OCI-LY1 (cell line): ENCODE measurements at regions not wholly inside any gene's neighbourhood (a gene's known extent, or its start where the extent isn't known, plus 50 kb on each side); places are given as distances from the start of the nearest gene placed in this dataset.

Experiments
- H2AFZ ChIP-seq: fragments of 200-600 bp; sonication (generic), shearing (Covaris generic); 2 replicates; pipeline ENCODE4 v1.6.0; 2014; ENCODE audit warnings: antibody characterized with exemption, mild to moderate bottlenecking, low read length
- H3F3A ChIP-seq: fragments of 200-600 bp; sonication (generic), shearing (Covaris generic); 2 replicates; pipeline ENCODE4 v1.6.0; 2014; ENCODE audit warnings: mild to moderate bottlenecking, antibody characterized with exemption, low read length, moderate library complexity; ENCODE audit not compliant: insufficient read depth
- H3K27ac ChIP-seq: fragments of 200-600 bp; sonication (generic); 2 replicates; pipeline ENCODE4 v1.5.1; 2014; ENCODE audit warnings: low read length, mixed run types, mild to moderate bottlenecking, low read depth; ENCODE audit not compliant: poor library complexity, severe bottlenecking
- H3K27me3 ChIP-seq: fragments of 200-600 bp; sonication (generic); 2 replicates; pipeline ENCODE4 v1.6.0; 2014; ENCODE audit warnings: antibody characterized with exemption, mild to moderate bottlenecking, low read length, moderate library complexity; ENCODE audit not compliant: insufficient read depth
- H3K36me3 ChIP-seq: fragments of 200-600 bp; sonication (generic); 2 replicates; pipeline ENCODE4 v1.6.1; 2014; ENCODE audit warnings: mild to moderate bottlenecking, antibody characterized with exemption, low read length, moderate library complexity, mixed read lengths; ENCODE audit not compliant: insufficient read depth
- H3K4me1 ChIP-seq: fragments of 200-600 bp; sonication (generic); 2 replicates; pipeline ENCODE4 v1.5.1; 2014; ENCODE audit warnings: mild to moderate bottlenecking, low read length, moderate library complexity; ENCODE audit not compliant: insufficient read depth, severe bottlenecking
- H3K4me2 ChIP-seq: fragments of 200-600 bp; sonication (generic), shearing (Covaris generic); 2 replicates; pipeline ENCODE4 v1.6.1; 2014; ENCODE audit warnings: low read length
- H3K4me3 ChIP-seq: fragments of 200-600 bp; sonication (generic); 2 replicates; pipeline ENCODE4 v1.5.1; 2014; ENCODE audit warnings: low read length, low read depth, mild to moderate bottlenecking, mixed read lengths; ENCODE audit not compliant: poor library complexity, severe bottlenecking
- H3K79me2 ChIP-seq: fragments of 200-600 bp; shearing (Covaris generic); 2 replicates; pipeline ENCODE4 v1.6.1; 2016; ENCODE audit warnings: mixed run types, low read length, mixed read lengths; ENCODE audit not compliant: insufficient read depth
- H3K9ac ChIP-seq: fragments of 200-600 bp; sonication (generic), shearing (Covaris generic); 2 replicates; pipeline ENCODE4 v1.6.1; 2014; ENCODE audit warnings: mild to moderate bottlenecking, low read length, mixed read lengths
- H3K9me2 ChIP-seq: fragments of 200-600 bp; sonication (generic), shearing (Covaris generic); 2 replicates; pipeline ENCODE4 v1.6.1; 2014; ENCODE audit warnings: low read depth, mild to moderate bottlenecking, low read length, mixed read lengths
- H3K9me3 ChIP-seq: fragments of 200-600 bp; shearing (Covaris generic); 2 replicates; pipeline ENCODE4 v1.6.1; 2014; ENCODE audit warnings: low read length, mixed read lengths
- H4K20me1 ChIP-seq: fragments of 200-600 bp; sonication (generic), shearing (Covaris generic); 2 replicates; pipeline ENCODE4 v1.6.0; 2016; ENCODE audit warnings: mild to moderate bottlenecking, low read length; ENCODE audit not compliant: insufficient read depth
- EZH2 ChIP-seq: fragments of 200-600 bp; sonication (generic), shearing (Covaris generic); IDR thresholded peaks from 2 replicates; pipeline ENCODE4 v1.8.0; 2017; ENCODE audit warnings: borderline replicate concordance, mixed run types, mild to moderate bottlenecking, antibody characterized with exemption, low read length, moderate library complexity, mixed read lengths
- TF ChIP-seq, protein P1 (sequence below): fragments of 200-600 bp; sonication (generic), shearing (Covaris generic); IDR thresholded peaks from 2 replicates; pipeline ENCODE4 v1.5.1; 2017; ENCODE audit warnings: mild to moderate bottlenecking, antibody characterized with exemption, low read length, moderate library complexity, mixed read lengths

DNA sequence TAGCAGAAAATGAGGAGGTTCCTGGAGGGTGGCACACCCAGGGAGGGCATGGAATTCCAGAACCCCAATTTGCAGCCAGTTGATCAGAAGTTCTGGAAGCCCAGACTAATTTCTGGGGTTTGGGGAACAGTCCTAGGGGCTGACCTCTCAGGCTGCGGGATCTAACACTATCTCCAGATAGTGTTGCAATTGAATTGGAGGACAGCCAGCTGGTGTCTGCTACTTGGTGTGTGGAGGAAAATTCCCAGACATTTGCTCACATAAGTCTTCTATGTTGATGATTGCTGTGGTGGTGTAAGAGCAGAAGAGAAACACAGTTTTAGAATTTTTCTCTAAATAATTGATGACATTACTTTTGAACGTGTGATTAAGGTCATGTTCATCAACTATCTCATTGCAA, 154.3 kb upstream of the RNPC3 start:
- no peaks in the 10 kb centered on the region for H3K4me1 ChIP-seq
- H3K9me3 ChIP-seq = no peaks in the 10 kb centered on the region
- H3K9ac ChIP-seq = no peak overlapping the region
- H3K27me3 ChIP-seq = no peaks in the 10 kb centered on the region
- H3K36me3 ChIP-seq = no peaks in the 10 kb centered on the region
- no peak overlapping the region for H3K4me2 ChIP-seq
- H3K9me2 ChIP-seq = no peaks in the 10 kb centered on the region
- H2AFZ ChIP-seq = no peak overlapping the region
- H3K4me3 ChIP-seq = no peak overlapping the region
- no peak for TF ChIP-seq EZH2
- TF ChIP-seq, protein P1, sequence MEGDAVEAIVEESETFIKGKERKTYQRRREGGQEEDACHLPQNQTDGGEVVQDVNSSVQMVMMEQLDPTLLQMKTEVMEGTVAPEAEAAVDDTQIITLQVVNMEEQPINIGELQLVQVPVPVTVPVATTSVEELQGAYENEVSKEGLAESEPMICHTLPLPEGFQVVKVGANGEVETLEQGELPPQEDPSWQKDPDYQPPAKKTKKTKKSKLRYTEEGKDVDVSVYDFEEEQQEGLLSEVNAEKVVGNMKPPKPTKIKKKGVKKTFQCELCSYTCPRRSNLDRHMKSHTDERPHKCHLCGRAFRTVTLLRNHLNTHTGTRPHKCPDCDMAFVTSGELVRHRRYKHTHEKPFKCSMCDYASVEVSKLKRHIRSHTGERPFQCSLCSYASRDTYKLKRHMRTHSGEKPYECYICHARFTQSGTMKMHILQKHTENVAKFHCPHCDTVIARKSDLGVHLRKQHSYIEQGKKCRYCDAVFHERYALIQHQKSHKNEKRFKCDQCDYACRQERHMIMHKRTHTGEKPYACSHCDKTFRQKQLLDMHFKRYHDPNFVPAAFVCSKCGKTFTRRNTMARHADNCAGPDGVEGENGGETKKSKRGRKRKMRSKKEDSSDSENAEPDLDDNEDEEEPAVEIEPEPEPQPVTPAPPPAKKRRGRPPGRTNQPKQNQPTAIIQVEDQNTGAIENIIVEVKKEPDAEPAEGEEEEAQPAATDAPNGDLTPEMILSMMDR = no peak
- H3K79me2 ChIP-seq = no peaks in the 10 kb centered on the region
- no peak overlapping the region for H3K27ac ChIP-seq
- H3F3A ChIP-seq = no peaks in the 10 kb centered on the region
- no peaks in the 10 kb centered on the region for H4K20me1 ChIP-seq

DNA sequence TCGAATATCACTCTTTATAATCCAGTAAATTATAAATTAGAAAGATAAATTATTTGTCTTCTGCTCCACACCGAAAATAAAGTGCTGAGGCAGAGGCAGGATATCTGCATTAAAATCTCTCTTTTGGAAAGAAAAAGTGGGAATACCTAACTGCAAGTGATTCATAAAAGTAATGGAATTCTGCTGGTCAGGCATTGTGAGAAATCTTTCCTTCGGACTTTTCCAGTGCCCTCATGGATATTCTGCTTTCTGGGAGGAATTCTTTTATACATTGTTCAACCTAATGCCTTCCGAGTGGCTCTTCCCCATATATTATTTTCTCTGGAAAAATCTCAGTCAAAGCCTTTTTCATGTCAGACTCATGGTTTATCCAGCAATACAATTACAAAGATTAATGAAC, 158.3 kb upstream of the RNPC3 start:
- Histone ChIP-seq H3F3A (no peaks in the 10 kb centered on the region), H4K20me1 (no peaks in the 10 kb centered on the region), H3K4me3 (no peak overlapping the region), H3K27ac (no peak overlapping the region), H3K27me3 (no peaks in the 10 kb centered on the region), H3K4me1 (no peaks in the 10 kb centered on the region), H3K4me2 (no peak overlapping the region), H3K36me3 (no peaks in the 10 kb centered on the region), H3K79me2 (no peaks in the 10 kb centered on the region), H3K9ac (no peak overlapping the region), H3K9me2 (no peaks in the 10 kb centered on the region), H3K9me3 (no peaks in the 10 kb centered on the region), H2AFZ (no peak overlapping the region)
- TF ChIP-seq, protein P1 = no peak
- no peak for TF ChIP-seq EZH2

DNA sequence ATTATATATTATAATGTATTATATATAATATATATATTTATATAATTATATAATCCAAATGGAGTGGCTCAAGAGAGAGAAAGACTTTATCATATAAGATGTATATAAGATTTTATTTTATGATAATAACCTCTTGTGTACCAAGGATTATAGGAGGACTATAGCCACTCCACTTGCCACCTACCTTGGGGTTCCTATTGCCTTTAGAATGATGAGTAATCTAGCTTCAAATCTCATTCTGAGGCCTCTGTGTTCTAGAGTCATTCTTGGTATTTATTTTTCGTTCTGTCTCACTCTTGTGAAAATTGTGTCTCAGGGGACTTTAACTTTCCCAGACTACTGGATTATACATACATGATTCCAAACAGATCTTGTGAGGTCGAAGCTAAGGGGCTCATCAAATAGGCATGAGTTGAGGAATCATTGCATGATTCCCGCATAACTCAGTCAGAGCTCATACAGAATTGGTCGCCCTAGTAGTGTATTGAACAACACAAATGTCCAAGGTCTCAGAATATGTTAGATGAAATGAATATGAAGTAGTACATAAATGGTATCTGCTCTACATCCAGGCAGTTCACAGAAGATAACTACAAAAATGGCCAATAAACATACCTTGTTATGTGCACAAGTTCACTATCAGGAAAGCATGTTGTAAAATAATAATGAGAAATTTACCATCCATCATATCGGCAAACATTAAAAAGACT, 159.5 kb upstream of the RNPC3 start:
- no peaks in the 10 kb centered on the region for H3F3A ChIP-seq
- H3K4me2 ChIP-seq = no peak overlapping the region
- no peak overlapping the region for H3K27ac ChIP-seq
- no peaks in the 10 kb centered on the region for H3K4me1 ChIP-seq
- H3K27me3 ChIP-seq = no peaks in the 10 kb centered on the region
- no peaks in the 10 kb centered on the region for H3K9me2 ChIP-seq
- H4K20me1 ChIP-seq = no peaks in the 10 kb centered on the region
- no peak overlapping the region for H2AFZ ChIP-seq
- no peak overlapping the region for H3K4me3 ChIP-seq
- H3K9me3 ChIP-seq = no peaks in the 10 kb centered on the region
- H3K36me3 ChIP-seq = no peaks in the 10 kb centered on the region
- H3K9ac ChIP-seq = no peak overlapping the region
- TF ChIP-seq, protein P1 = no peak
- no peak for TF ChIP-seq EZH2
- H3K79me2 ChIP-seq = no peaks in the 10 kb centered on the region
